ENCODE measurements at regions not wholly inside any gene's neighbourhood (a gene's known extent, or its start where the extent isn't known, plus 50 kb on each side); places are given as distances from the start of the nearest gene placed in this dataset.

DNA sequence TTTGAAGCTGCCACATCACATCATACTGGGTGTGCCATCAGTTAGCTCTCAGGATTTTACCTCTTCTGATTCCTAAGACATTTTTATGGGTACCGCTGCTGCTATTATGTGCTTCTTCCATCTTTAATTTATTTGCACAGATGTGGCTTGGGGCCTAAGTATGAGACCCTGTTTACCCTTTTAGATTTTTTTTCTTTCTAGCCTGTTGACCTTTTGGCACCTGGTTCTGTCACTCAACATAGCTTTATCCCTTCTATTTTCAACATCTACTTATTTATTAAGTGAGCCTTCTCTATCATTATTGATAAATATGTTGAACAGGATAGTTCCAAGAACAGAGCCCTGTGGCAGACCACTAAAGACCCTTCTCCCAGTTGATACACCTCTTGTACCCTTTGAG is 57.0 kb downstream of the TET3 start (continued):
- TF ChIP-seq, protein P1, sequence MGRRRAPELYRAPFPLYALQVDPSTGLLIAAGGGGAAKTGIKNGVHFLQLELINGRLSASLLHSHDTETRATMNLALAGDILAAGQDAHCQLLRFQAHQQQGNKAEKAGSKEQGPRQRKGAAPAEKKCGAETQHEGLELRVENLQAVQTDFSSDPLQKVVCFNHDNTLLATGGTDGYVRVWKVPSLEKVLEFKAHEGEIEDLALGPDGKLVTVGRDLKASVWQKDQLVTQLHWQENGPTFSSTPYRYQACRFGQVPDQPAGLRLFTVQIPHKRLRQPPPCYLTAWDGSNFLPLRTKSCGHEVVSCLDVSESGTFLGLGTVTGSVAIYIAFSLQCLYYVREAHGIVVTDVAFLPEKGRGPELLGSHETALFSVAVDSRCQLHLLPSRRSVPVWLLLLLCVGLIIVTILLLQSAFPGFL (CRISPR knock-in tag; IDR thresholded peaks at IDR 0.05; ENCODE audit: borderline replicate concordance), result no peak
- no peak for TF ChIP-seq NFE2L1 (CRISPR knock-in tag; IDR thresholded peaks at IDR 0.05)
- no peak for TF ChIP-seq IRF2 (CRISPR knock-in tag; IDR thresholded peaks at IDR 0.05; ENCODE audit: borderline replicate concordance, low read depth)
- TF ChIP-seq, protein P2, sequence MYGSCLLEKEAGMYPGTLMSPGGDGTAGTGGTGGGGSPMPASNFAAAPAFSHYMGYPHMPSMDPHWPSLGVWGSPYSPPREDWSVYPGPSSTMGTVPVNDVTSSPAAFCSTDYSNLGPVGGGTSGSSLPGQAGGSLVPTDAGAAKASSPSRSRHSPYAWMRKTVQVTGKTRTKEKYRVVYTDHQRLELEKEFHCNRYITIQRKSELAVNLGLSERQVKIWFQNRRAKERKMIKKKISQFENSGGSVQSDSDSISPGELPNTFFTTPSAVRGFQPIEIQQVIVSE (CRISPR knock-in tag; IDR thresholded peaks at IDR 0.05; ENCODE audit: borderline replicate concordance), result no peak
- no peak for TF ChIP-seq JAZF1 (CRISPR knock-in tag; IDR thresholded peaks at IDR 0.05)

DNA sequence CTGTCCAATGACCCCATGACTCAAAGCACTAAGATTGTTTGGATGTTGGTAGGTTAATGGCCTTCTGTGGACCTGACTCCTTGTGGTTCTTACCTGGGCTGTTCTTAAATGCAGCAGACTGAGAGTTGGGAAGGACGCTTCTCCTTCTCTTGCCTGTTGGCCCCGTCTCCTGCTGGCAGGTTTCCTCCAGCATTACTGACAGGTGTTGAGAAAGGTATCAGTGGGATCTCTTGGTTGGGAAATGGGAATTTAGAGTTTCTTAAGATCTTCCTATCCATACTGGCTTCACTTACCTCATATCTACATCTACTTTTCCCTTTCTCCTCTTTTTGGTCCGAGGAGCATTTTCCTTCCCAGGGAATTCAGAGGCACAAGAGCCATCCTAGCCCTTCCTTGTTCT is 57.9 kb downstream of the TET3 start:
- ChIA-PET CTCF (no interaction called here), POLR2A (interaction anchor here (1.7 kb wide), 1 partner anchor 16 kb away, joined by 5 read pairs; no protein-coding TSS in a partner anchor)
- ATAC-seq (no peak), DNase-seq (ENCODE audit: low spot score) (no peak)
- peaks cover 3% of the 10 kb centered on the region; the same call in 1 of the 2 replicates for H3K36me3 Mint-ChIP-seq
- H3K4me3 Mint-ChIP-seq, result no peak overlapping the region
- H3K27me3 Mint-ChIP-seq (ENCODE audit: low read depth), result no peaks in the 10 kb centered on the region
- H3K9me3 Mint-ChIP-seq, result no peaks in the 10 kb centered on the region
- TF ChIP-seq, protein P3, sequence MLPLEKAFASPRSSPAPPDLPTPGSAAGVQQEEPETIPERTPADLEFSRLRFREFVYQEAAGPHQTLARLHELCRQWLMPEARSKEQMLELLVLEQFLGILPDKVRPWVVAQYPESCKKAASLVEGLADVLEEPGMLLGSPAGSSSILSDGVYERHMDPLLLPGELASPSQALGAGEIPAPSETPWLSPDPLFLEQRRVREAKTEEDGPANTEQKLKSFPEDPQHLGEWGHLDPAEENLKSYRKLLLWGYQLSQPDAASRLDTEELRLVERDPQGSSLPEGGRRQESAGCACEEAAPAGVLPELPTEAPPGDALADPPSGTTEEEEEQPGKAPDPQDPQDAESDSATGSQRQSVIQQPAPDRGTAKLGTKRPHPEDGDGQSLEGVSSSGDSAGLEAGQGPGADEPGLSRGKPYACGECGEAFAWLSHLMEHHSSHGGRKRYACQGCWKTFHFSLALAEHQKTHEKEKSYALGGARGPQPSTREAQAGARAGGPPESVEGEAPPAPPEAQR (CRISPR knock-in tag; IDR thresholded peaks at IDR 0.05), result no peak
- TF ChIP-seq, protein P4, sequence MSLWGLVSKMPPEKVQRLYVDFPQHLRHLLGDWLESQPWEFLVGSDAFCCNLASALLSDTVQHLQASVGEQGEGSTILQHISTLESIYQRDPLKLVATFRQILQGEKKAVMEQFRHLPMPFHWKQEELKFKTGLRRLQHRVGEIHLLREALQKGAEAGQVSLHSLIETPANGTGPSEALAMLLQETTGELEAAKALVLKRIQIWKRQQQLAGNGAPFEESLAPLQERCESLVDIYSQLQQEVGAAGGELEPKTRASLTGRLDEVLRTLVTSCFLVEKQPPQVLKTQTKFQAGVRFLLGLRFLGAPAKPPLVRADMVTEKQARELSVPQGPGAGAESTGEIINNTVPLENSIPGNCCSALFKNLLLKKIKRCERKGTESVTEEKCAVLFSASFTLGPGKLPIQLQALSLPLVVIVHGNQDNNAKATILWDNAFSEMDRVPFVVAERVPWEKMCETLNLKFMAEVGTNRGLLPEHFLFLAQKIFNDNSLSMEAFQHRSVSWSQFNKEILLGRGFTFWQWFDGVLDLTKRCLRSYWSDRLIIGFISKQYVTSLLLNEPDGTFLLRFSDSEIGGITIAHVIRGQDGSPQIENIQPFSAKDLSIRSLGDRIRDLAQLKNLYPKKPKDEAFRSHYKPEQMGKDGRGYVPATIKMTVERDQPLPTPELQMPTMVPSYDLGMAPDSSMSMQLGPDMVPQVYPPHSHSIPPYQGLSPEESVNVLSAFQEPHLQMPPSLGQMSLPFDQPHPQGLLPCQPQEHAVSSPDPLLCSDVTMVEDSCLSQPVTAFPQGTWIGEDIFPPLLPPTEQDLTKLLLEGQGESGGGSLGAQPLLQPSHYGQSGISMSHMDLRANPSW (CRISPR knock-in tag; conservative IDR thresholded peaks at IDR 0.05; ENCODE audit: low read depth), result no peak
- TF ChIP-seq, protein P5, sequence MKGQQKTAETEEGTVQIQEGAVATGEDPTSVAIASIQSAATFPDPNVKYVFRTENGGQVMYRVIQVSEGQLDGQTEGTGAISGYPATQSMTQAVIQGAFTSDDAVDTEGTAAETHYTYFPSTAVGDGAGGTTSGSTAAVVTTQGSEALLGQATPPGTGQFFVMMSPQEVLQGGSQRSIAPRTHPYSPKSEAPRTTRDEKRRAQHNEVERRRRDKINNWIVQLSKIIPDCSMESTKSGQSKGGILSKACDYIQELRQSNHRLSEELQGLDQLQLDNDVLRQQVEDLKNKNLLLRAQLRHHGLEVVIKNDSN (CRISPR knock-in tag; IDR thresholded peaks at IDR 0.05), result no peak
- TF ChIP-seq NFE2L1 (CRISPR knock-in tag; IDR thresholded peaks at IDR 0.05) (no peak), FOXK1 (CRISPR knock-in tag; IDR thresholded peaks at IDR 0.05) (no peak), CREB1 (CRISPR knock-in tag; IDR thresholded peaks at IDR 0.05) (no peak), NR3C1 (CRISPR knock-in tag; conservative IDR thresholded peaks at IDR 0.05; ENCODE audit: low read depth) (no peak), MYBL2 (CRISPR knock-in tag; IDR thresholded peaks at IDR 0.05) (no peak), MXD4 (CRISPR knock-in tag; IDR thresholded peaks at IDR 0.05; ENCODE audit: borderline replicate concordance) (no peak), ELF4 (CRISPR knock-in tag; IDR thresholded peaks at IDR 0.05; ENCODE audit: low read depth) (no peak), ZNF671 (CRISPR knock-in tag; IDR thresholded peaks at IDR 0.05) (no peak)
- TF ChIP-seq, protein P6, sequence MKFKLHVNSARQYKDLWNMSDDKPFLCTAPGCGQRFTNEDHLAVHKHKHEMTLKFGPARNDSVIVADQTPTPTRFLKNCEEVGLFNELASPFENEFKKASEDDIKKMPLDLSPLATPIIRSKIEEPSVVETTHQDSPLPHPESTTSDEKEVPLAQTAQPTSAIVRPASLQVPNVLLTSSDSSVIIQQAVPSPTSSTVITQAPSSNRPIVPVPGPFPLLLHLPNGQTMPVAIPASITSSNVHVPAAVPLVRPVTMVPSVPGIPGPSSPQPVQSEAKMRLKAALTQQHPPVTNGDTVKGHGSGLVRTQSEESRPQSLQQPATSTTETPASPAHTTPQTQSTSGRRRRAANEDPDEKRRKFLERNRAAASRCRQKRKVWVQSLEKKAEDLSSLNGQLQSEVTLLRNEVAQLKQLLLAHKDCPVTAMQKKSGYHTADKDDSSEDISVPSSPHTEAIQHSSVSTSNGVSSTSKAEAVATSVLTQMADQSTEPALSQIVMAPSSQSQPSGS (CRISPR knock-in tag; IDR thresholded peaks at IDR 0.05; ENCODE audit: borderline replicate concordance, low read depth), result no peak
- TF ChIP-seq, protein P7, sequence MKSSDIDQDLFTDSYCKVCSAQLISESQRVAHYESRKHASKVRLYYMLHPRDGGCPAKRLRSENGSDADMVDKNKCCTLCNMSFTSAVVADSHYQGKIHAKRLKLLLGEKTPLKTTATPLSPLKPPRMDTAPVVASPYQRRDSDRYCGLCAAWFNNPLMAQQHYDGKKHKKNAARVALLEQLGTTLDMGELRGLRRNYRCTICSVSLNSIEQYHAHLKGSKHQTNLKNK (CRISPR knock-in tag; IDR thresholded peaks at IDR 0.05), result no peak
- no peak overlapping the region for H3K27ac Mint-ChIP-seq
- peaks cover 29% of the 10 kb centered on the region for H3K4me1 Mint-ChIP-seq

All from WTC11 (cell line).